ENCODE measurements at regions not wholly inside any gene's neighbourhood (a gene's known extent, or its start where the extent isn't known, plus 50 kb on each side); places are given as distances from the start of the nearest gene placed in this dataset.

DNA sequence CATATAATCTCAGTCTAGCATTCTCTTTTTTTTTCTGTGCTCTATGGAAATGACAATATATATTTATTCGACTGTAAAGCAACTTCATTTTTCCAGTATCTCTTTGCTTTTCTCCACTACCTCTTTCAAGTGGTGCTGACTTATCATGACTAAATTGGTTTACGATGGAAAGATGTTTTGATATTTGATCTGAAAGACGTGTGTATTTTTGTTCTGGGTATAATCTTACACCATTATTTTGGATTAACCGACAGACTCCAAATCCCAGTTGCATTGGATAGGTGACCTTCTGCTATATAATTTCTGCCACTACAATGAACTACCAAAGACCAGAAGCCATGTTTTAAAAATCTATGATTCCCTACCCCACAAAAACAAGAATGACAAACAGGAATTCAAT lies 380.5 kb upstream of the NFE2L3 start:
- TF ChIP-seq, protein P1, sequence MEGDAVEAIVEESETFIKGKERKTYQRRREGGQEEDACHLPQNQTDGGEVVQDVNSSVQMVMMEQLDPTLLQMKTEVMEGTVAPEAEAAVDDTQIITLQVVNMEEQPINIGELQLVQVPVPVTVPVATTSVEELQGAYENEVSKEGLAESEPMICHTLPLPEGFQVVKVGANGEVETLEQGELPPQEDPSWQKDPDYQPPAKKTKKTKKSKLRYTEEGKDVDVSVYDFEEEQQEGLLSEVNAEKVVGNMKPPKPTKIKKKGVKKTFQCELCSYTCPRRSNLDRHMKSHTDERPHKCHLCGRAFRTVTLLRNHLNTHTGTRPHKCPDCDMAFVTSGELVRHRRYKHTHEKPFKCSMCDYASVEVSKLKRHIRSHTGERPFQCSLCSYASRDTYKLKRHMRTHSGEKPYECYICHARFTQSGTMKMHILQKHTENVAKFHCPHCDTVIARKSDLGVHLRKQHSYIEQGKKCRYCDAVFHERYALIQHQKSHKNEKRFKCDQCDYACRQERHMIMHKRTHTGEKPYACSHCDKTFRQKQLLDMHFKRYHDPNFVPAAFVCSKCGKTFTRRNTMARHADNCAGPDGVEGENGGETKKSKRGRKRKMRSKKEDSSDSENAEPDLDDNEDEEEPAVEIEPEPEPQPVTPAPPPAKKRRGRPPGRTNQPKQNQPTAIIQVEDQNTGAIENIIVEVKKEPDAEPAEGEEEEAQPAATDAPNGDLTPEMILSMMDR (IDR thresholded peaks at IDR 0.05; ENCODE audit: partially characterized antibody, unreplicated experiment), result no peak
- H3K4me1 Mint-ChIP-seq (ENCODE audit: low read depth, unreplicated experiment), result peaks cover 4% of the 10 kb centered on the region
- H3K9me3 Mint-ChIP-seq (ENCODE audit: unreplicated experiment), result peaks cover 1% of the 10 kb centered on the region
- peaks cover 4% of the 10 kb centered on the region for H3K36me3 Mint-ChIP-seq (ENCODE audit: unreplicated experiment)
- no peak for DNase-seq
- H3K27me3 Mint-ChIP-seq (ENCODE audit: unreplicated experiment), result peaks cover 5% of the 10 kb centered on the region
- H3K27ac Mint-ChIP-seq (ENCODE audit: unreplicated experiment), result no peak overlapping the region
- H3K4me3 Mint-ChIP-seq (ENCODE audit: unreplicated experiment), result no peak overlapping the region

DNA sequence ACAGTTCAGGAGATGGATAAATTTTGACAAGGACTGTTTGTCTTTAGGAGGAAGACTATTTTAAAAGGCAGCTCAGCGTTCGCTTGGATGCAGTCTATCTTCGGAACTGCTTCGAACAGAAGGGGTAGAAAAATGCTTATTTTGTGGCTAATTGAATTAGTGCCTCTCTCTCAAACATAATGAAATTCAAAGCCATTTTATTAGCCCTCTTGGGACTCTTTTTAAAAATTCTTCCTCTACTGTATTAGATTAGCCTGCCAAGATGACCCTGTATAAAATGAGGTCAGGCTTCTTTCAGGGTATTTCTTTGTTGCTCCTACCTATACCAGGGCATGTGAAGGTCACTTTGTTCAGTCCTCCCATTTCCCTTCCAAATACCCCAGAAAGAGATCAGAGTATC lies 379.2 kb upstream of the NFE2L3 start:
- H3K4me1 Mint-ChIP-seq (ENCODE audit: low read depth, unreplicated experiment), result peaks cover 6% of the 10 kb centered on the region
- H3K9me3 Mint-ChIP-seq (ENCODE audit: unreplicated experiment), result peaks cover 1% of the 10 kb centered on the region
- H3K4me3 Mint-ChIP-seq (ENCODE audit: unreplicated experiment), result no peak overlapping the region
- peaks cover 8% of the 10 kb centered on the region for H3K27me3 Mint-ChIP-seq (ENCODE audit: unreplicated experiment)
- no peak for DNase-seq
- H3K27ac Mint-ChIP-seq (ENCODE audit: unreplicated experiment), result no peak overlapping the region
- TF ChIP-seq, protein P1 (IDR thresholded peaks at IDR 0.05; ENCODE audit: partially characterized antibody, unreplicated experiment), result no peak
- peaks cover 7% of the 10 kb centered on the region for H3K36me3 Mint-ChIP-seq (ENCODE audit: unreplicated experiment)

DNA sequence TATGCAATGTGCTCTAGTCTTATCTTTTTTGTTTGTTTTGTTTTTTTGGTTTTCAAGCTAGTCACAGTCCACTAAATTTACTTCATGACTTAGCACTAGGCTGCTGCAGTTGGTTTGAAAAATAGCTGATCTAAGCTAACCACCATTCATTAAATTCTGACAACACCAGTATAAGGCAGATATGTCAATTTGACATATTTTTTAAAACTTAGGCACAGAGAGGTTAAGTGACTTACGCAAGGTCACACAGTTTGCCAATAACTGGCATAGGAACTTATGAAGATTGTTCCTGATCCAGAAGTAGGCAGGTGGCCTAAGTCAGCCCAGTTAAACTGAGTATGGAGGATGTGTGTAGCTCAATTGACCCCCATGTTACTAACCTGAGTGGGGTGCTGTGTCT lies 377.3 kb upstream of the NFE2L3 start:
- peaks cover 1% of the 10 kb centered on the region for H3K9me3 Mint-ChIP-seq (ENCODE audit: unreplicated experiment)
- no peak for DNase-seq
- no peak overlapping the region for H3K4me3 Mint-ChIP-seq (ENCODE audit: unreplicated experiment)
- TF ChIP-seq, protein P1 (IDR thresholded peaks at IDR 0.05; ENCODE audit: partially characterized antibody, unreplicated experiment), result no peak
- peaks cover 7% of the 10 kb centered on the region for H3K36me3 Mint-ChIP-seq (ENCODE audit: unreplicated experiment)
- peaks cover 12% of the 10 kb centered on the region for H3K4me1 Mint-ChIP-seq (ENCODE audit: low read depth, unreplicated experiment)
- peaks cover 12% of the 10 kb centered on the region for H3K27me3 Mint-ChIP-seq (ENCODE audit: unreplicated experiment)
- no peak overlapping the region for H3K27ac Mint-ChIP-seq (ENCODE audit: unreplicated experiment)

DNA sequence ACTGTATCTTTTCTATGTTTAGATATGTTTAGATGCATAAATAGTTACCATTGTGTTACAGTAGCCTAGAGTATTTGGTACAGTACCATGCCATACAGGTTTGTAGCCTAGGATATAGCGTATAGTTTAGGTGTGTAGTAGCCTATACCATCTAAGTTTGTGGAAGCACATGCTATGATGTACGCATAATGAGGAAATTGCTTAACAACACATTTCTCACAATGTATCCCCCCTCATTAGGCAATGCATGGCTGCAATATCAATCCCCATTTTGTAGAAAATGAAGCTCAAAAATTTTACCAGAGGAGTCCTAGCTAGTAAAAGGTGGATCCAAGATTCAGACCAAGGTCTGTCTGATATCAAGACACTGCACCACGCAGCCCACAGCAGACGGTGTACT lies 376.4 kb upstream of the NFE2L3 start:
- Mint-ChIP-seq H3K9me3 (ENCODE audit: unreplicated experiment) (peaks cover 1% of the 10 kb centered on the region), H3K36me3 (ENCODE audit: unreplicated experiment) (peaks cover 7% of the 10 kb centered on the region), H3K27ac (ENCODE audit: unreplicated experiment) (no peak overlapping the region), H3K4me1 (ENCODE audit: low read depth, unreplicated experiment) (peaks cover 12% of the 10 kb centered on the region), H3K27me3 (ENCODE audit: unreplicated experiment) (peaks cover 12% of the 10 kb centered on the region), H3K4me3 (ENCODE audit: unreplicated experiment) (no peak overlapping the region)
- TF ChIP-seq, protein P1 (IDR thresholded peaks at IDR 0.05; ENCODE audit: partially characterized antibody, unreplicated experiment), result no peak
- no peak for DNase-seq

DNA sequence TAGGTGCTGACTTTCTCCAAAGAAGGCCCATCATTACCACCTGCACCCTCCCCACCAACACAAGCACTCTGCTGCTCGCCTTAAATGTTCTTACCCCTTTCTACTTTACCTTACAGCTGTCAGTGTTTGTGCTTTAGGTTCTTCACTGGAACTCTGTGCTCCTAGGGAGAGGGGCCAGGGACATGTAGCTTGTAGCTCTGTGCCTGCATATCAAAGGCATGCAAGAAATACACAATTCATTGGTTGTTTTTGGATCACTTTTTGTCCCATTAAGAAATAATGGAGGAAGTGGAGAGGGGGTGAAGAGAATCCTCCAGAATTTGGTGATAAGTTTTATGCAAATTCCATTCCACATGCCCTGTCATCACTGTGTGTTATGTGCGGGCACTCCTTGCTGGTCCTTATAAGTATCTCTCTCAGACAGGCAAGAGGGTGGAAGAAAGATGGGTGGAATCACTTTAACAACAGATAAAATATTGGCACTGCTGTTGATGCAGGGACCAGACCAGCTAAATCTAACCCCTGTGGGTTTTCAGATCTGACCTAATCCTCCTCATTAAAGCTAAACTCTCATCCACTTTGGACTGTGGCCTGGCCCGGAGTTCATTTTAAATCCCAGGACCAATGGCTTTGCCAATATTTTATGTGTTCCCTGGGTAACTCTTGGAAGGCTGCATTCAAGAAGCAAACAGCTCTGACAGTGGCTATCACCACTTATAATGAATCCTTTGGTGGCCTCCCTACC lies 375.8 kb upstream of the NFE2L3 start:
- no peak overlapping the region for H3K4me3 Mint-ChIP-seq (ENCODE audit: unreplicated experiment)
- no peak for DNase-seq
- H3K9me3 Mint-ChIP-seq (ENCODE audit: unreplicated experiment), result peaks cover 1% of the 10 kb centered on the region
- TF ChIP-seq, protein P1 (IDR thresholded peaks at IDR 0.05; ENCODE audit: partially characterized antibody, unreplicated experiment), result no peak
- peaks cover 12% of the 10 kb centered on the region for H3K4me1 Mint-ChIP-seq (ENCODE audit: low read depth, unreplicated experiment)
- H3K27me3 Mint-ChIP-seq (ENCODE audit: unreplicated experiment), result peaks cover 12% of the 10 kb centered on the region
- no peak overlapping the region for H3K27ac Mint-ChIP-seq (ENCODE audit: unreplicated experiment)
- peaks cover 7% of the 10 kb centered on the region for H3K36me3 Mint-ChIP-seq (ENCODE audit: unreplicated experiment)

Data from glutamatergic neuron (in vitro differentiated cells).